Right renal pelvis (tissue), 4 donors: ENCODE measurements at regions not wholly inside any gene's neighbourhood (a gene's known extent, or its start where the extent isn't known, plus 50 kb on each side); places are given as distances from the start of the nearest gene placed in this dataset.

ENCODE experiments used
- DNase-seq, 4 donors: peaks; one replicate each; pipeline ENCODE4 v3.0.0-alpha.2; 2013; ENCODE audit warnings: low read depth in 4 of 4, low spot score in 3 of 4, missing footprints in 1 of 4

DNA sequence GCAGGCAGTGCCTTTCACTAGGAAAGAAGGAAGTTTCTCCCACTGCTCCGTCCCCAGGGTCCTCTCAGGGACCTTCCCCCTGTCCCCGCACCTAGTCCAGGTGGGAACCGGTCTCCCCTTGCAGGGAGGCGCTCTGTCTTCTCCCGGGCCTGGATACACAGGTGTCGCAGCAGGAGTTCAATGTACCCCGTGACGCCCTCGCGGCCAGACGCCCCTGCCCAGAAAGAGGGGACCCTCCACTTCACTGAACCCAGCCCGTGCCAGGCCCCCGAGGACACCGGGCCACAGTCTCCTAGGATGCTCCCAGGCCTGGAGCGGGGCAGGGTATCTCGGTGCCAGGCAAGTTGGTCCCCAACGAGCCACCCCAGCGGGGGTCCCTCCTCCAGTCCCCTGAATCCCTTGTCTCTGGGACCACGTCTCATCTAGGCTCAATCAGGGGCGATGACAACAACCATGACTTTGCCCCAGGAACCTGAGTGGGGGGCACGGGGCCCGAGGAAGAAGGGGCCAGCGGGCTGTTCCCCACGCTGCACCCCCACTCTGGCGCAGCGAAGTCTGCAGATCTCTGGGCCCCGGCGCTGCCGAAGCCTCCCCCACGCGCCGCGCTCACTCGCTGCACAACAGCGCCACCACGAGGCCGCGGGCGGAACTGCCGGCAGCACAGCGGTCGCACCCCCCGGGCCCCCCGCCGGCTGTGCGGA, 103.0 kb downstream of the EDN3 start:
- DNase-seq, result no peak

DNA sequence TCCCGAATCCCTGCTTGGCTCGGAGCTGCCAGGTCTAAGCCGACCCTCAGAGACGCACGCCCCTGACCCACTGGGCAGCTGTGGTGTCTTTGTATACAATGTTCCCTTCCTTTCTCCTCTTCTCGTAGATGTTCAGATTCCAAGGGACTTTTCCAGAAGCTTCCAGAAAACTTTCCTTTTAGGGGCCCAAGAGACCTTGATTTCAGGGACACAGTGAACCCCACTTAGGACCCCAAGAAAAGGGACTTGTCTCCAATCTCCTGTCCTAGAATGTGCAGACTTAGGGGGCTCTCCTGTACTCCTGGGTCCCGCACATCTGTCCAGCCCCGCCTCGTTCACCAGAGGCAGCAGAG, 103.5 kb downstream of the EDN3 start:
- no peak for DNase-seq

DNA sequence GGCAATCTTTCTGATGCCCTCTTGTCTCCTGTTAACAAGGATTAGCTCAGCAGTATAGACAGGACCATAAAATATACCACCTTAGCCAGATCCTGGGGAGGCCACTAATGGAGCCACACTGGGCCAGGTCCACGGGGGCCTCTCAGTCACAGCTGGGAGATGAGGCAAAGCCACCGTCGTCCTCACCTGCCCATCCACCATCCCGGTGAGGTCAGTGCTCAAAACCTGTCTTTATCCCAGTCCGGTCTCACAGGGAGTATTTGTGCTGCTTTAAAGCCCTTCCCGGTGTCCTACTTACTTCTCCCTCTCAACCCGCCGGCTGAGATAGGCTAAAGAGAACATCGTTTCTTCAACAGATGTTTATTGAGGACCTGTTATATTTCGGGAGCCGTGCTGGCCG, 104.3 kb downstream of the EDN3 start:
- no peak for DNase-seq

DNA sequence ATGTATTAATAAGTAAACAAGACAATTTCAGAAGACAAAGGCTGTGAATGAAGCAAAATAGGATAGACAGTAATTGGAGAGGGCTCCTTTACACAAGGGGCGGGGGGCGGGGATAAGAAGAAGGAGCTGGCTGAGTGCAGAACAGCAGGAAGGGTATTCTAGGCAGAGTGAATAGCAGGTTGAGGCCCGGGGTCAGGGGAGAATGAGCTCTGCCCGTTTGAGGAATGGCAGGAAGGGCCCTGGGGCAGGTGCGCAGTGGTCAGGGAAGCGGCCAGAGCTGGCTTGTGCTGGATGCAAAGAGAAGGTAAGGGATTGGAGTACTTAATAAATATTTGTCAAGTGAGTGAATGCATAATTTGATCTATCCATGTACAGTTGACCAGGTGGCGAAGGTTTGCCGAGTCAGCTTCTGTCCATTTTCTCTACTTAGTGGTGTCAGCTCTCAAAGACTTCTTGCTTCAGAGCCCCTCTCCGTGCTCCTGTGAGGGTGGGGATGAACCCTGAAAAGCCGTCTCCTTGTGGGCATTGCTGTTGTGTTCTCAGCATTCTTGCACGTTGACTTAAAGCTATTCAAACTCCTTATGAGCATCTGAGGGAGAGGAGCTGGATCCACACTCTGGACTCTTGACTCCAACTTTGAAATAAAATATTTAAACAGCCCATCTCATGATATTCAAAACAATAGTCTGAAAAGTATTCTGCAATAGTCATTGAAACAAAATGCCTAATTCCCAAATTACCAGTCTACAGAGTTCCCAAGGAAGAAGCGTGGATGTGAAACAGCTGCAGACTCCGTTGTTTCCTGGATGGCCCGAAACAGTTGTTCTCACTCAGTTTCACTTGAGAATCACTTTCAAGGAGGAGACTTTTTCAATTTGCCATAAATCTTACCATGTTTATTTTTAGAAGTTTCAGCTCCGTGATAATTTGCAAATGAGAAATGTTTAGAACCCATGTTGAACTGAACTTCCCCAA, 105.1 kb downstream of the EDN3 start:
- no peak for DNase-seq

DNA sequence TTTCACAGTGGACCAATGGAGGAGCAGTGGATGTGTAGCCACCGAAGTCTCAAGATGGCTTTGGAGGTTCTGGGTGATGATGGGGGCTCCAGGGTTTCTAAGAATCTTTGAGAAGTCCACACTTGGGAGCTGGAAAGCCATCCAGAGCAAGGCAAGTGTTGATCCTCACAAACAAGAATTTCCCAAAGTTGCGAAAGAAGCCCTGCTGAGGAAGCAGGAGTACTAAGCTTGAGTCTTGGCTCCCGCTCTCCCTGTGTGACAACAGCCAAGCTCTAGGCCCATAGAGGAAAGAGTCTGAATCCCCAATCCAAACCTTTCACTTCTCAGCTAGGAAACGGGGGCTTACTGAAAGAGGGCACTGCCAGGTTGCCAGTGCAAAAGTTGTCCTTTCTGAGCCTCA, 106.0 kb downstream of the EDN3 start:
- no peak for DNase-seq

DNA sequence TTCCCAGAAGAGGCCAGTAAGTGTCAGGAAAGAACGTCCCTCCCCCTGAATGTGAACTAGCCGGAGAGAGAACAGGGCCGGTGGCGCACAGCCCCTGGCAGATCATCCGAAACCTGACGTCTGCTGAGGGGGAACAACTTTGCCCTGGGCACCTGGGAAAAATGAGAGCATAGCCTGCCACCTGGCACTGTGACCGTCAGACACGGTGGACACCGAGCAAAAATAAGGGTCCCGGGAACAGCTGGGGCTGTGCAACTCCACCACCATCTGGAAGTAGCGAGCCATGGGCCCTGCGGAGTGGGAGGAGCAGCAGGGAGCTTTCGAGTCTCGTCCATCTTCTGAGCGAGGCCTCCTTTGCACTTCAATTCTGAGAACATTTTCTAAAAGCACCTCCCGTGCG, 110.8 kb downstream of the EDN3 start:
- DNase-seq, result no peak

DNA sequence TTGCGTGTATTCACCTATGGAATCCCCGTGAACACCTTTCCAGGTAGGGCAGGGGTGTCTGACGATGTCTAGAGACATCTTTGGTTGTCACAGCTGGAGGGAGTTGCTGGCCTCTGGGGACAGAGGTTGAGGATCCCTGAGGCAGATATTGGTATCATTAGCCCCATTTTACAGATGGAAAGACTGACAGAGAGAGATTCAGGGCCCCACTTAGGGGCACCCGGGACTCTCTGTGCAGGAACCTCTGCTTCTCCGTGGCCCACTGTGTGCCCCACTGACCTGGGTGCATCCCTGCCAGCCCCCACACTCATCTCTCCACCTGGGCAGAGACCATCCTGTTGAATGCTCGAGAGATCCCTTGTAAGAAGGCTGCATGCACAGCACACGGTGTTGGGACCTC, 111.2 kb downstream of the EDN3 start:
- no peak for DNase-seq

DNA sequence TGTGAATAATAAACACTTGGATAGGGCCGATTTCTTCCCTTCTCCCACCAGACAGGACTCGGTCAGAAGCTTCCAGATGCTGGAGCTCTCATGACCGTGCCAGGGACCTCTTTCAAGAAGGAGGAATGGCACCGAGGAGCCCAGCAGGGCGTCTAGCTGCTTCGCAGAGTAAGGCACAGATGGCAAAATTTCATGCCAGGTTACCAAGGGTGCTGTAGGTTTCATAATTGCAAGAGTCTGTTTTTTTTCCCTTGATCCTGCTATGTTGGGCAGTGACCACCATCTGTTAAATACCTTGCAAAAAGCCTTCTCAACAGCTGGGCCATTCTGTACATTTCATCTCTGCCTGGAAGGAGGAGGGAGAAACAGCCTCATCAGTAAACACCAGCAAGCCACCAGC, 111.8 kb downstream of the EDN3 start:
- DNase-seq, result no peak

DNA sequence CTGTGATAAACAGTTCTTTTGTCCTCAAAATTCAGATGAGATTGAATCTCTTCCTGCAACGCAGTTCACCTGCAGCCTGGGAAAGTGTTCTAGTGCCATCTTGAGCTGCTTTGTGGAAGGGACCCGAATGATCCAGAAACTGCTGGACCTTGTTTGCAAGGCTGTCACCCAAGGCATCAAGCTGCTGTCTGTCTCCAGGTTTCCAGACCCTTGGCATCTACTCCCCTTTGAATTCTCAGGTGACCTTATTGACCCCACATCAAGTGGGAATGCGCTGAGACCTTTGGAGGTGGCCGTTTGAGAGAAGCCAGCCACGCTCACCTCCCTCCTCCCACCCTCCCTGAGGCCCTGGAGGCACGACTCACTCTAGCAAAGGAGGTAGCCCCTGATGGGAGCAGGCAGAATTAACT, 112.5 kb downstream of the EDN3 start:
- no peak for DNase-seq

DNA sequence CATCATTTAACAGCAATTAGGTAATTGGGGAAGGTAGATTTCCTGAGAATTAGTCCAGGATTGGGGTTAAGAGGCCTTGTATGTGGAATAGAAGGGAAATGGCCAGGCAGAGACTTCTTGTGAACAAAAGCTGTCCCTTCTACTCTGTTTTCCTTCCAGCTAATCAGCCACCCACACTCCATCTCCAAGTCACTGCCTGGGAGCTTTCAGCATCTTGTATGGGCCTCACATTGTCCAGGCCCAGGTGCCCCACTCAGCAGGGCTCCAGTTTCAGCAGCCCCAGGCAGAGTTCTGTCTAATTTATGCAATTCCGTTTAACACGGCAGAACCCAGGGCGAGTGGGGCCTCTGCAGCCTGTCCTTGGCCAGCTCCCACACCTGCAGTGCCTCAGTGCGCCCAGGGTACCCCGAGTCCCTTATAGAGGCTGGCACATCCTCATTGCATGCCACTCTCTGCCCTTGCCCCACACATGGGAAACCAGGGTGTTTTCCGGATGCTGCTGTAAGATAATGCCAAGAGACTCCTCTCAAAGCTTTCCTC, 113.0 kb downstream of the EDN3 start:
- DNase-seq, result no peak

DNA sequence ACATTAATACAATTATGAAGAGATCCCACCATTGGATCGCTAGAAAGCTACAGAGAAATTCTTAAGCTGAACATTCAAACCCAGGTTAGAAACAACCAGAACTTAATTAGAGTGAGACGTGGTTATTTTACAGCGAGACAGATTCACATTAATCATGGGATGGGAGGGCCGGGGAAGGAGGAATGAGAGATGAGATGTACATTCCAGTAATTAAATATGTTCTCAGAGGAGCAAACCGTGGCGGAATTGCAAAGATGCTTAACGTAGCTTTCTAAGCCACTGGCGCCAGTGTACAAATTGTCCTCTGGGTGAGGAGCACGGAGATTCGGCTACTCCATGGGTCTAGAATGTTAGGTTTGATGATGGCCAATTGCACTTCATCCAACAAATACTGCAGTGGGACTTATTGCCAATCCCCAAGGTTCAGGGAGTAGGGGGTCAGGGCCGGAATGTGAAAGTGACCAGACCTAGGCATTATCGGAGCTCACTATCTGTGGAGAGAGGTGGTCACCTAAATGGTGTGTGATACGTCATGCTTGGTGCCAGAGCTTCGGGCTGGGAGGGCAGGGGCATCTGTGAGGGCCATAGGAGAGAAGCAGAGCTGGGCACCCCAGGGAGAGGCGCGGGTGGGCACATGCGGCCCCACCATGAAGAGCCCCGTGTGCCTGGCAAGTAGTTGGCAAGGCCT, 114.7 kb downstream of the EDN3 start:
- no peak for DNase-seq

DNA sequence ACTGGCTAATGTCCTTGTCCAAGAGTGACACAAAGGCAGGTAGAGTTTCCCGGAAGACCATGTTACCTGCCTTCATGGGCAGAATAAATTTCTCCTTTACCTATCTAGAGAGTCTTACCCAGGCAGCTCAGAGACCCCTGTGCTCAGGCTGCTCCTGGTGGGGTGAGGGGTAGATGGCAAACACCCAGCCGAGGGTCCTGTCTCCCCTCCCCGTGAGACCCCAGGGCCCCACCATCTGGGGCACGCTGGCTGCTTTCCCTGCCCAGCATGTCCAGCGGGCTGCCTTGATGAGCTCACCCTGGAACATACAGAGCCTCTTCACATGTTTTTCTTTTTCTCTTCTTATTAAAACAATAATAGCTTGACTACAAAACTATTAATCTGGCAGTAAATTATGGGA, 116.5 kb downstream of the EDN3 start:
- DNase-seq, result no peak

DNA sequence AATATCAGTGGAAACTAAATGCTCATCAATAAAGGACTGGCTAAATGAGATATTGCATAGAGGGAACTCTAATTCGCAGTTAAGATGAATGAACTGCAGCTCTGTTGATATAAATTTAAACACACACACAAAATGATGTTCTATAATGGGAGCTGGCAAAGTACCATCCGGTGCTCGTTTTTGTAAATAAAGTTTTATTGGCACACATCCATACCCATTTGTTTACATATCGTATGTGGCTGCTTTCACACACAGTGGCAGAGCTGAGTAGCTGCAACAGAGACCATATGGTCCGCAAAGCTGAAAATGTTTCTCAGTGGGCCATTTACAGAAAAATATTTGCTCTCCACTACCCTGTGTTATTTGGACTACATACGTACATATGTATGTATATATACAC, 120.7 kb downstream of the EDN3 start:
- no peak for DNase-seq

DNA sequence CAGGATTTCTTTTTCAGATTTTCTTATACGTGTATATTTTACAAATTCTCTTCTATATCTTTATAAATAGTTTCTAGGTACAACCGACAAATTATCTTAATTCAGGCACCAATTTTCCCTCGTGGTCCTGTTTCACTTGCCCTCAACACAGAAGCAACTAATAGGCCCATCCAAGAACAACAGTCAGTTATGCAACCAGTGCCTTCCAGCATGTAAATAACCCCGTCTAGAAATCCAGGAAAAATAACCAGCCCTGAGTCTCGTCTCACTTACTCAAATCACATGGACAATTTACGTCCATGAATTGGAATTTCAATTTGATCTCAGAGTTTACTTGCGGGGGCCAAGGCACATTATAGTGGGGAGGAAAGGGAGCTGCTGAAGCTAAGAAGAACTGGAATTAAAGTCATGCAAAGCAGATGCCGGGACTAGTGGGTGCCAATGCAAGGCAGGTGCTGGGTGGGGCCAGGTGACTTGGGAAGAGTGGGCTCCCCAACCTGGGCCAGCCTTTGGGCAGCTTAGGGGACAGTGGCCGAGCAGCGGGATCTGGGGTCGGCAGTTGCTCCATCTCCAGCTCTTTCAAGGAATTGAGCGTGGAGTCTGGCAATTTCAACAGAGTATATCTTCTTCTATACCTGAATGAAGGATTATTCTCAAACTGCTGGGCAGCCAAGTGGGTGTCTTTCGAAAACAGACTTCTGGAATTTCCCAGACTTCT, 121.7 kb downstream of the EDN3 start:
- no peak for DNase-seq

DNA sequence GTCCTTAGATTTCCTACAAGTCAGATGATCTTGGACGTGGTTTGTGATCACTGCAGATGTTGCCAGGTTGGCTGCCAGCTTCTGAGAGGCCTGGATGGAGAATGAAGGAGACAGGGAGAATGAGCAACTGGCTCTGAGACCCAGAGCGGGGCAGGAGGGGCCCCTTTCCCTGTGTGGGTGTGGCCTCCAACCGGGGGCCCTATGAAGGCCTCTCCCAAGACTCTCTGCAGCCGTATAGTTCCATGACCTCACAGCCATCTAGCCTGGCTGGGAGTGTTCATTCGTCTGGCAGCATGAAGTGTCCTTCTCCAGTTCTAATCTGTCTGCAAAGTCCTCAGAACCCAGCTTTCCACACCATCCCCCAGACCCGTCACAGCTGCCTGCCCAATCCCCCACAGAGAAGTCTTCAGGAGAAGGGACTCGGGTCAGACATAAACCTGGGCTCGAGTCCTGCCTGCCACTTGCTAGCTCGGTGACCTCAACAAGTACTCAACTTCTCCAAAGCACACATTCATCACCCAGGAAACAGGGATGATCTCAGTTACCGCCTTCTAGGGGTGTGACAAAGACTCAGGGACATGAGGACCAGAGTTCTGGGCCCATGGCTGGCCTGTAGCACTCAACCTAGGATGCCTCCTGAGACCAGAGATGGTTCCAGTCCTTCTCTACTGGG, 122.6 kb downstream of the EDN3 start:
- no peak for DNase-seq

DNA sequence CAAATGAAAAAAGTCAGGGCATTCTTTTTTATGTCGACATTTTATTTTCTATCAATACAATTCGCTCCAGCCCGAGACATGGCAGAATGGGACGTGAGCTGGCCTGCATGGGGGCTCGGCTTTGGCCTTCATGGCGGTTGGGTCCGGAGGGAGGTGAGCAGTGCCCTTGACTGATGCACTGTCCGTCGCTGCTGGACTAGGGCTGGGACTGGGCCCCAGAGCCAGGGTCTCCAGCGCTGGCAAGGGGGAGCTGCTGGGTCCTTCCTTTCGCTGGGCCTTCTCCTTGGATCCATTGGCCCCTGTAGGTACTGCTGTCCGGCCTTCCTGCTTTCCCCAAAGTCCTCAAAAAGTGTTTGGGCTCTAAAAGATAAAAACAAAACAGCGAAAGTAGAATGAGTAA, 124.6 kb downstream of the EDN3 start:
- no peak for DNase-seq

DNA sequence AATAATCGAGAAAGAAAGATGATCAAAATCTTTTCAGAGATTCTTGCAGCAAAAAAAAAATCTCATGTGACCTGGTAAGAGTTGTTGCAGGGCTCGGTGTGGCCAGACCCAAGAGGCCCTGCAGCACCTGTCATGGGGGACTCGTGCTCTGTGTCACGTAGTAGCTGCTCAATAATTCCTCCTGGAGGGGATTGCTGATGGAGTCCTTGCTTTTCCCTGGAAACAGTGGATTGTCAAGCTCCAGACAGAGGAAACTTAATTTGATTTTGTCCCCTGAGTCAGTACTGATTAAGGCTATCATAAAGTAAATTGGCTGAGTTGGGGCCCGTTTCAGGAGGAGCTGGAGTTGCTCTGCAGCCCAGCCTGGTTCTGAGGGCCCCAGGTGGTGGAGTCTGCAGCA, 125.2 kb downstream of the EDN3 start:
- DNase-seq, result no peak

DNA sequence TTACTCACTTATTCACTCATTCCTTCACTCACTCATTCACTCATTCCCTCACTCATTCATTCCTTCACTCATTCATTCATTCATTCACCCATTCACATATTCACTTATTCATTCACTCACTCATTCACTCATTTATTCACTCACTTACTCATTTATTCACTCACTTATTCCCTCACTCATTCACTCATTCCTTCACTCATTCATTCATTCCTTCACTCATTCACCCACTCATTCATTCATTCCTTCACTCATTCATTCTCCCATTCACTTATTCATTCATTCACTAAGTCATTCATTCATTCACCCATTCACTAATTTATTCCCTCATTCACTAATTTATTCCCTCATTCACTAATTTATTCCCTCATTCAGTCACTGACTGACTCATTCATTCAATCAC, 127.6 kb downstream of the EDN3 start:
- no peak for DNase-seq

DNA sequence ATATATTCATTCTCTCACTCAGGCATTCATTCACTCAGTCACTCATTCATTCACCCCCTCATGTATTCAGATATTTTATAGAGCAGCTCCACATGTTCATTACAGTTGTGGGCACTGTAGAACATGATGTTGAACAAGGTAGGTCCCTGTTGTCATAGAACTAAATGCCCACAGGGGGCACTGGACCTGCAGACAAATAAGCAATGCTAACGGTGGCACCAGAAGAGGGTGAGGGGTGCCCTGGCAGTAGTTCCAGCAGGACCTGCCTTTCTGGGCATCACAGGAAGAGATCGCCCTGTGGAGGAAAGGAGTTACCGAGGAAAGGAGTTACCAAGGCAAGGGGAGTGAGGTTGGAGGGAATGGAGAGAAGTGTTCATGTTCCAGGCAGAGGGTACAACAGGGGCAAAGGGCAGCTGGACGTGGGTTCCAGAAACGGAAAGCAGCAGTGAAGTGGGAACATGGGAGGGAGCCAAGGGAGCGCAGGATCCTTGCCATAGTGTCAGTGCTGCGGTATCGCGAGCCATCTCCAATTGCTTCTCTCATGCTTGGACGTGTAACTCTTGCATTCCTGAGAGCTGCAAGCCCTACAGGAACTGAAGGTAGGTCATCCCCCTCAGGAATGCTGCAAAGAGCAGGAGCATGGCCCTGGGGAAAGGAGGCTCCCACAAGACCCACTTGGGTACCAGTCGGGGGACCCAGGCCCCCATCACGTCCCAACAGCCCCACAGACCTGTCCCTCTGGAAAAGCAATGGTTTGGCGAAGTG, 128.2 kb downstream of the EDN3 start:
- DNase-seq, result no peak
